Endothelial cell of umbilical vein (primary cell): ENCODE measurements at regions not wholly inside any gene's neighbourhood (a gene's known extent, or its start where the extent isn't known, plus 50 kb on each side); places are given as distances from the start of the nearest gene placed in this dataset.

Source experiments
- BruUV-seq: library from RNA; stranded (reverse); fragments of 400-500 nt; replicated peaks from 2 replicates; lab custom pipeline; 2021; lab: Mats Ljungman, UMichigan
- CTCF ChIA-PET: fragments of 300-600, 350-600 bp; sonication (Branson Sonifier 250); formaldehyde crosslinking; loops from one replicate; lab custom pipeline; 2021; ENCODE audit warnings: antibody characterized with exemption, inconsistent platforms; lab: Charles Lee
- POLR2A ChIA-PET: fragments of 300-600, 350-600 bp; sonication (Branson Sonifier 250); formaldehyde crosslinking; loops from one replicate; lab custom pipeline; 2021; ENCODE audit warnings: antibody characterized with exemption, inconsistent platforms; lab: Charles Lee
- DNase-seq: peaks from one replicate; pipeline ENCODE4 v3.0.0-alpha.2; 2011; ENCODE audit warnings: low read depth, low spot score
- FAIRE-seq: peaks from 2 replicates; lab custom pipeline; 2011; peaks lifted over from hg19 to GRCh38; lab: Jason Lieb, UNC
- H2AFZ ChIP-seq: 2 replicates; pipeline ENCODE4 v1.6.0; 2012; ENCODE audit warnings: low read depth, low read length, control low read depth, inconsistent platforms
- H3K27ac ChIP-seq: 2 replicates; pipeline ENCODE4 v1.5.1; 2011; ENCODE audit warnings: low read depth, mild to moderate bottlenecking, control low read depth, low read length, moderate library complexity; ENCODE audit not compliant: insufficient read depth
- H3K27me3 ChIP-seq, 2 experiments: 2 replicates each; pipeline versions ENCODE4 v1.6.0 to v1.6.1; 2011; ENCODE audit warnings: low read length in 2 of 2, mixed read lengths in 1 of 2; ENCODE audit not compliant: control insufficient read depth in 2 of 2, insufficient read depth in 2 of 2
- H3K36me3 ChIP-seq, 2 experiments: 2 replicates in 1 of 2; 3 replicates in 1 of 2; pipeline ENCODE4 v1.5.1; 2011; ENCODE audit warnings: low read length in 2 of 2, mild to moderate bottlenecking in 1 of 2, moderate library complexity in 1 of 2; ENCODE audit not compliant: control insufficient read depth in 2 of 2, insufficient read depth in 2 of 2; ENCODE audit errors: extremely low read depth in 1 of 2
- H3K4me1 ChIP-seq: 3 replicates; pipeline ENCODE4 v1.5.1; 2011; ENCODE audit warnings: mild to moderate bottlenecking, low read length; ENCODE audit not compliant: control insufficient read depth, insufficient read depth; ENCODE audit errors: extremely low read depth
- H3K4me2 ChIP-seq: 2 replicates; pipeline ENCODE4 v1.6.1; 2011; ENCODE audit warnings: low read length, control low read depth, mixed read lengths; ENCODE audit not compliant: insufficient read depth
- H3K4me3 ChIP-seq, 3 experiments: fragments of 200-600 bp in 1 of 3; sonication (generic), shearing (Covaris generic) in 1 of 3; replicated peaks in 1 of 3; 2 replicates each; pipeline ENCODE4 v1.5.1; 2011 to 2016; ENCODE audit warnings: control low read depth in 3 of 3, low read length in 3 of 3, mild to moderate bottlenecking in 2 of 3, inconsistent platforms in 1 of 3, low read depth in 1 of 3, moderate library complexity in 1 of 3; ENCODE audit not compliant: insufficient read depth in 1 of 3
- H3K79me2 ChIP-seq: 2 replicates; pipeline ENCODE4 v1.6.0; 2012; ENCODE audit warnings: low read length, inconsistent platforms; ENCODE audit not compliant: control insufficient read depth, insufficient read depth
- H3K9ac ChIP-seq: replicated peaks from 2 replicates; pipeline ENCODE3; 2011; ENCODE audit warnings: low read length, control low read depth; ENCODE audit not compliant: insufficient read depth; ENCODE audit errors: extremely low read depth
- H3K9me1 ChIP-seq: replicated peaks from 3 replicates; pipeline ENCODE4 v1.6.0; 2011; ENCODE audit warnings: mild to moderate bottlenecking, low read length; ENCODE audit not compliant: control insufficient read depth, insufficient read depth; ENCODE audit errors: extremely low read depth
- H3K9me3 ChIP-seq: replicated peaks from 2 replicates; pipeline ENCODE4 v1.5.1; 2012; ENCODE audit warnings: low read length, inconsistent platforms; ENCODE audit not compliant: control insufficient read depth, insufficient read depth
- H4K20me1 ChIP-seq: replicated peaks from 2 replicates; pipeline ENCODE3; 2011; ENCODE audit warnings: mild to moderate bottlenecking, low read length; ENCODE audit not compliant: control insufficient read depth, insufficient read depth; ENCODE audit errors: extremely low read depth
- CTCF ChIP-seq, 2 donors: IDR thresholded peaks; 1 replicate in 1 of 2; 2 replicates in 1 of 2; pipeline ENCODE4 v1.5.1; 2011; ENCODE audit warnings: low read length in 2 of 2, mild to moderate bottlenecking in 2 of 2, moderate library complexity in 2 of 2, control low read depth in 1 of 2, inconsistent platforms in 1 of 2, low read depth in 1 of 2; ENCODE audit not compliant: insufficient read depth in 1 of 2; ENCODE audit errors: extremely low read depth in 1 of 2
- EZH2 ChIP-seq: IDR thresholded peaks from 2 replicates; pipeline ENCODE4 v1.6.1; 2012; ENCODE audit warnings: borderline replicate concordance, low read depth, mild to moderate bottlenecking, moderate library complexity, low read length, inconsistent platforms; ENCODE audit not compliant: severe bottlenecking
- FOS ChIP-seq: IDR thresholded peaks from 2 replicates; pipeline ENCODE4 v1.6.1; 2011; ENCODE audit warnings: mild to moderate bottlenecking, low read length, moderate library complexity, borderline replicate concordance; ENCODE audit not compliant: insufficient read depth
- GATA2 ChIP-seq: IDR thresholded peaks from 2 replicates; pipeline ENCODE4 v1.7.0; 2011; ENCODE audit warnings: low read depth, mild to moderate bottlenecking, moderate library complexity, mixed read lengths, low read length; ENCODE audit not compliant: insufficient read length, insufficient read depth
- JUN ChIP-seq: IDR thresholded peaks from 2 replicates; pipeline ENCODE4 v1.6.1; 2011; ENCODE audit warnings: borderline replicate concordance, low read depth; ENCODE audit not compliant: insufficient read length, insufficient read depth
- MAX ChIP-seq: IDR thresholded peaks from 2 replicates; pipeline ENCODE4 v1.6.1; 2011; ENCODE audit not compliant: insufficient read depth, insufficient read length
- MYC ChIP-seq: IDR thresholded peaks from one replicate; pipeline ENCODE4 v1.6.1; 2011; ENCODE audit warnings: mild to moderate bottlenecking, low read depth, low read length
- POLR2A ChIP-seq: IDR thresholded peaks from 2 replicates; pipeline ENCODE4 v1.6.1; 2012; ENCODE audit warnings: low read depth, mild to moderate bottlenecking, control low read depth, low read length
- POLR2AphosphoS5 ChIP-seq: IDR thresholded peaks from 2 replicates; pipeline ENCODE4 v1.6.1; 2012; ENCODE audit warnings: low read depth, mild to moderate bottlenecking, control low read depth, low read length, moderate library complexity; ENCODE audit not compliant: insufficient read depth
- dilution Hi-C: fragments of 300-500 bp; cut with MboI; formaldehyde crosslinking; loops from one replicate; pipeline ENCODE4 v1.15.0; 2019; ENCODE audit warnings: low sequenced_read_pairs; ENCODE audit not compliant: extremely low pct_ligation_motif_present
- intact Hi-C: fragments of 100-400 bp; cut with micrococcal nuclease; formaldehyde crosslinking; loops from one replicate; pipeline ENCODE4 v1.10.0; 2022

GRCh38 chr22:47361247-47361646, 598.8 kb downstream of the TBC1D22A start:
- dilution Hi-C loops = no loop called here
- TF ChIP-seq EZH2 = no peak
- no peak for TF ChIP-seq GATA2
- no peak for TF ChIP-seq CTCF (IDR thresholded peaks at IDR 0.05; ENCODE audit: extremely low read depth in 1 of 2, insufficient read depth in 1 of 2, low read depth in 1 of 2, low read length in 2 of 2)
- TF ChIP-seq POLR2AphosphoS5 = no peak
- TF ChIP-seq MAX = no peak
- no peak for TF ChIP-seq JUN
- TF ChIP-seq POLR2A = no peak
- no peak for TF ChIP-seq MYC
- no peak for TF ChIP-seq FOS
- Histone ChIP-seq H3K9ac (no peak overlapping the region), H3K4me2 (no peak overlapping the region), H3K9me3 (no peaks in the 10 kb centered on the region), H2AFZ (no peak overlapping the region), H3K27me3 (no peaks in the 10 kb centered on the region), H4K20me1 (no peaks in the 10 kb centered on the region), H3K27ac (no peak overlapping the region), H3K4me3 (no peak overlapping the region), H3K9me1 (no peaks in the 10 kb centered on the region), H3K36me3 (no peaks in the 10 kb centered on the region), H3K79me2 (no peaks in the 10 kb centered on the region), H3K4me1 (no peaks in the 10 kb centered on the region)
- POLR2A ChIA-PET = no interaction called here
- no TSS peak for BruUV-seq
- CTCF ChIA-PET = no interaction called here
- intact Hi-C loops = no loop called here
- DNase-seq (no peak), FAIRE-seq (no peak)
